PC-9 (cell line): ENCODE measurements at regions not wholly inside any gene's neighbourhood (a gene's known extent, or its start where the extent isn't known, plus 50 kb on each side); places are given as distances from the start of the nearest gene placed in this dataset.

Source experiments
- CTCF ChIP-seq: fragments of 200-600 bp; sonication (generic); conservative IDR thresholded peaks from 2 replicates; pipeline ENCODE4 v1.6.1; 2017; ENCODE audit warnings: mixed run types, antibody characterized with exemption, mild to moderate bottlenecking, moderate library complexity
- EZH2 ChIP-seq: fragments of 200-600 bp; sonication (generic); IDR thresholded peaks from 2 replicates; pipeline ENCODE4 v1.8.0; 2017; ENCODE audit warnings: antibody characterized with exemption, low read depth

- TF ChIP-seq EZH2: no peak
- TF ChIP-seq CTCF: no peak
Measured at GRCh38 chr5:98593418-98593817, 180.0 kb upstream of the RGMB start.
